SK-N-SH (cell line): ENCODE measurements at regions not wholly inside any gene's neighbourhood (a gene's known extent, or its start where the extent isn't known, plus 50 kb on each side); places are given as distances from the start of the nearest gene placed in this dataset.

Experiments used
- CHD2 ChIP-seq: fragments of 150-350 bp; IDR thresholded peaks from 2 replicates; pipeline ENCODE4 v1.6.1; 2018; ENCODE audit warnings: low read length; ENCODE audit not compliant: partially characterized antibody
- CTCF ChIP-seq: fragments of 200-600 bp; sonication (generic); IDR thresholded peaks from 2 replicates; pipeline ENCODE4 v1.6.1; 2017; ENCODE audit warnings: antibody characterized with exemption, mild to moderate bottlenecking, moderate library complexity
- EP300 ChIP-seq, 2 experiments: IDR thresholded peaks; 2 replicates each; pipeline versions ENCODE4 v1.4.0 to v1.6.1; 2012; ENCODE audit warnings: borderline replicate concordance in 1 of 2, low read depth in 1 of 2, low read length in 1 of 2
- EZH2phosphoT487 ChIP-seq: fragments of 200-600 bp; sonication (generic); IDR thresholded peaks from 2 replicates; pipeline ENCODE4 v1.6.1; 2017; ENCODE audit warnings: low read depth, mixed run types, mild to moderate bottlenecking, antibody characterized with exemption, moderate library complexity, borderline replicate concordance
- JUND ChIP-seq: IDR thresholded peaks from 2 replicates; pipeline ENCODE4 v1.4.0; 2012
- NRF1 ChIP-seq: IDR thresholded peaks from 2 replicates; pipeline ENCODE4 v1.6.1; 2012; ENCODE audit warnings: low read depth, mild to moderate bottlenecking, low read length
- POLR2AphosphoS5 ChIP-seq: IDR thresholded peaks from 2 replicates; pipeline ENCODE4 v1.6.1; 2012; ENCODE audit warnings: low read depth, low read length
- REST ChIP-seq: IDR thresholded peaks from 2 replicates; pipeline ENCODE4 v1.6.1; 2012; ENCODE audit warnings: mild to moderate bottlenecking, low read depth, low read length, moderate library complexity
- RXRA ChIP-seq: IDR thresholded peaks from 2 replicates; pipeline ENCODE4 v1.4.0; 2012; ENCODE audit warnings: low read depth, mild to moderate bottlenecking, borderline replicate concordance
- SMC3 ChIP-seq: IDR thresholded peaks from 2 replicates; pipeline ENCODE4 v1.6.1; 2012; ENCODE audit warnings: low read depth, low read length, improper control_type of control experiment
- USF2 ChIP-seq: fragments of 150-350 bp; IDR thresholded peaks from 2 replicates; pipeline ENCODE4 v1.6.1; 2017; ENCODE audit warnings: antibody characterized with exemption, low read length, low read depth, borderline replicate concordance
- TF ChIP-seq, protein P1 (sequence below): IDR thresholded peaks from 2 replicates; pipeline ENCODE4 v1.4.0; 2012; ENCODE audit warnings: low read depth, borderline replicate concordance

- TF ChIP-seq REST (no peak), CTCF (no peak), JUND (no peak), NRF1 (no peak), CHD2 (no peak), EP300 (IDR thresholded peaks at IDR 0.05; ENCODE audit: borderline replicate concordance in 1 of 2, low read depth in 1 of 2, low read length in 1 of 2) (no peak), SMC3 (no peak), RXRA (no peak), POLR2AphosphoS5 (no peak), USF2 (no peak), EZH2phosphoT487 (no peak)
- TF ChIP-seq, protein P1, sequence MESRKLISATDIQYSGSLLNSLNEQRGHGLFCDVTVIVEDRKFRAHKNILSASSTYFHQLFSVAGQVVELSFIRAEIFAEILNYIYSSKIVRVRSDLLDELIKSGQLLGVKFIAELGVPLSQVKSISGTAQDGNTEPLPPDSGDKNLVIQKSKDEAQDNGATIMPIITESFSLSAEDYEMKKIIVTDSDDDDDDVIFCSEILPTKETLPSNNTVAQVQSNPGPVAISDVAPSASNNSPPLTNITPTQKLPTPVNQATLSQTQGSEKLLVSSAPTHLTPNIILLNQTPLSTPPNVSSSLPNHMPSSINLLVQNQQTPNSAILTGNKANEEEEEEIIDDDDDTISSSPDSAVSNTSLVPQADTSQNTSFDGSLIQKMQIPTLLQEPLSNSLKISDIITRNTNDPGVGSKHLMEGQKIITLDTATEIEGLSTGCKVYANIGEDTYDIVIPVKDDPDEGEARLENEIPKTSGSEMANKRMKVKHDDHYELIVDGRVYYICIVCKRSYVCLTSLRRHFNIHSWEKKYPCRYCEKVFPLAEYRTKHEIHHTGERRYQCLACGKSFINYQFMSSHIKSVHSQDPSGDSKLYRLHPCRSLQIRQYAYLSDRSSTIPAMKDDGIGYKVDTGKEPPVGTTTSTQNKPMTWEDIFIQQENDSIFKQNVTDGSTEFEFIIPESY = no peak
Measured at GRCh38 chr4:165788686-165789463, 84.2 kb upstream of the TLL1 start.
